SK-N-SH treated with all-trans-retinoic acid at 6 μM for 48 hours (cell line): ENCODE measurements at regions not wholly inside any gene's neighbourhood (a gene's known extent, or its start where the extent isn't known, plus 50 kb on each side); places are given as distances from the start of the nearest gene placed in this dataset.

Source experiments
- ARNTL ChIP-seq: fragments of 450-650 bp; formaldehyde crosslinking; IDR thresholded peaks from 2 replicates; pipeline ENCODE4 v1.5.0; 2020; ENCODE audit warnings: low read depth, mild to moderate bottlenecking, moderate library complexity, borderline replicate concordance
- ISL1 ChIP-seq: fragments of 250-450 bp; sonication (Bioruptor Pico); IDR thresholded peaks from 2 replicates; pipeline ENCODE4 v2.1.2; 2022; ENCODE audit warnings: mild to moderate bottlenecking, moderate library complexity
- OSR1 ChIP-seq: fragments of 250-450 bp; sonication (Bioruptor Pico); IDR thresholded peaks from 2 replicates; pipeline ENCODE4 v1.8.0; 2022; ENCODE audit warnings: moderate library complexity, mild to moderate bottlenecking, inconsistent platforms
- PATZ1 ChIP-seq: fragments of 250-450 bp; sonication (Bioruptor Pico); IDR thresholded peaks from 2 replicates; pipeline ENCODE4 v1.8.0; 2020; ENCODE audit warnings: mild to moderate bottlenecking, moderate library complexity, borderline replicate concordance
- PPARA ChIP-seq: fragments of 250-450 bp; sonication (Bioruptor Pico); IDR thresholded peaks from 2 replicates; pipeline ENCODE4 v1.5.0; 2020; ENCODE audit warnings: mild to moderate bottlenecking, borderline replicate concordance
- SNAI2 ChIP-seq: fragments of 250-450 bp; sonication (Bioruptor Pico); IDR thresholded peaks from 2 replicates; pipeline ENCODE4 v1.5.0; 2020; ENCODE audit warnings: mild to moderate bottlenecking, moderate library complexity
- TCF4 ChIP-seq: fragments of 250-450 bp; sonication (Bioruptor Pico); IDR thresholded peaks from 2 replicates; pipeline ENCODE4 v1.8.0; 2021; ENCODE audit warnings: mild to moderate bottlenecking, moderate library complexity, borderline replicate concordance
- TOX ChIP-seq: fragments of 250-450 bp; sonication (Bioruptor Pico); IDR thresholded peaks from 2 replicates; pipeline ENCODE4 v1.8.0; 2021; ENCODE audit warnings: mild to moderate bottlenecking, moderate library complexity, borderline replicate concordance
- TSHZ2 ChIP-seq: fragments of 250-450 bp; sonication (Bioruptor Pico); IDR thresholded peaks from 2 replicates; pipeline ENCODE4 v1.5.0; 2020; ENCODE audit warnings: mild to moderate bottlenecking, moderate library complexity
- ZC3H10 ChIP-seq: fragments of 250-450 bp; sonication (Bioruptor Pico); IDR thresholded peaks from 2 replicates; pipeline ENCODE4 v1.5.1; 2021; ENCODE audit warnings: mild to moderate bottlenecking, moderate library complexity
- ZFP3 ChIP-seq: fragments of 250-450 bp; sonication (Bioruptor Pico); IDR thresholded peaks from 2 replicates; pipeline ENCODE4 v1.5.0; 2020; ENCODE audit warnings: mild to moderate bottlenecking, moderate library complexity
- ZFP30 ChIP-seq: fragments of 450-650 bp; formaldehyde crosslinking; IDR thresholded peaks from 2 replicates; pipeline ENCODE4 v1.5.0; 2022; ENCODE audit warnings: mild to moderate bottlenecking, moderate library complexity

- TF ChIP-seq SNAI2 (CRISPR knock-in tag): no peak
- TF ChIP-seq TCF4: no peak
- TF ChIP-seq ZFP3 (CRISPR knock-in tag): no peak
- TF ChIP-seq TOX: no peak
- TF ChIP-seq ZFP30 (CRISPR knock-in tag): no peak
- no peak for TF ChIP-seq ARNTL
- no peak for TF ChIP-seq PATZ1 (CRISPR knock-in tag)
- no peak for TF ChIP-seq ZC3H10
- TF ChIP-seq OSR1: no peak
- no peak for TF ChIP-seq ISL1 (CRISPR knock-in tag)
- no peak for TF ChIP-seq PPARA (CRISPR knock-in tag)
- no peak for TF ChIP-seq TSHZ2
Measured at GRCh38 chr7:96832092-96832662, 122.5 kb upstream of the SEM1 start.
